Uterus (tissue), 2 donors: ENCODE measurements at regions not wholly inside any gene's neighbourhood (a gene's known extent, or its start where the extent isn't known, plus 50 kb on each side); places are given as distances from the start of the nearest gene placed in this dataset.

ENCODE experiments used
- POLR2A ChIP-seq, 2 donors: fragments of 450-650 bp; IDR thresholded peaks; one replicate each; pipeline ENCODE4 v1.6.1; 2016; ENCODE audit warnings: antibody characterized with exemption in 2 of 2, mild to moderate bottlenecking in 1 of 2, moderate library complexity in 1 of 2
- TF ChIP-seq, protein P1 (sequence below), 4 experiments: fragments of 200-600 bp in 2 of 4; fragments of 450-650 bp in 2 of 4; sonication (generic) in 2 of 4; IDR thresholded peaks; one replicate each; pipeline ENCODE4 v1.5.1; 2016 to 2019; ENCODE audit warnings: antibody characterized with exemption in 4 of 4, mild to moderate bottlenecking in 2 of 4, moderate library complexity in 1 of 4

DNA sequence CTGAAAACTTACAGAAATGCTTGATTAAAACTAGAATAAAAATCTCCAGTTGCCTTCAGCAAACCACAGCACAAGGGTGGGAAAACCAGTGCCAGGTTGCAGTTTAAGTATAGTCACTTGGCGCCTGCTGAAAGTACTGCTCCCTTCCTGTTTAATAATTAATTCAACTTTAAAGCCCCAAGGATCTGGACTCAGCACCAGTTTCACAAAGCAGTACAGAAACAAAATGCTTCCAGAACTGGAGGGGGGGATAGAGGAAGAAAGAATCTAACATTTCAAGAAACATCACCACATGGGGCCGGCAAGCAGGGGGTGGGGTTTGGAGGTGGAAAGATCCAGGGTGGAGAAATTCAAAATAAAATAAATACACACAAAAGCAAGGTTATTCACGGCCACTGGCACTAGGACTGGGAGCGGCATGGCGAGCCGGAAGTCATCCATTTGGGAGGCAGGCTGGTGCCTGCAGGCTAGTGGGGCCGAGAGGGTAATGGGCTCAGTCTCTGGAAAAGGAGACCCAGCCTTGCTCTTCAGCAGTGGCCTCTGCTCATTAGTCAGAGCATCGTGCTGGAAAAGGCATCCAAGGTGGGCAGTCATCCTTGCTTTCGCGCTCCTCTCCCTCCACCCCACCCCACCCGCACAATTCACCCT lies 85.8 kb downstream of the POU3F3 start:
- TF ChIP-seq, protein P1, sequence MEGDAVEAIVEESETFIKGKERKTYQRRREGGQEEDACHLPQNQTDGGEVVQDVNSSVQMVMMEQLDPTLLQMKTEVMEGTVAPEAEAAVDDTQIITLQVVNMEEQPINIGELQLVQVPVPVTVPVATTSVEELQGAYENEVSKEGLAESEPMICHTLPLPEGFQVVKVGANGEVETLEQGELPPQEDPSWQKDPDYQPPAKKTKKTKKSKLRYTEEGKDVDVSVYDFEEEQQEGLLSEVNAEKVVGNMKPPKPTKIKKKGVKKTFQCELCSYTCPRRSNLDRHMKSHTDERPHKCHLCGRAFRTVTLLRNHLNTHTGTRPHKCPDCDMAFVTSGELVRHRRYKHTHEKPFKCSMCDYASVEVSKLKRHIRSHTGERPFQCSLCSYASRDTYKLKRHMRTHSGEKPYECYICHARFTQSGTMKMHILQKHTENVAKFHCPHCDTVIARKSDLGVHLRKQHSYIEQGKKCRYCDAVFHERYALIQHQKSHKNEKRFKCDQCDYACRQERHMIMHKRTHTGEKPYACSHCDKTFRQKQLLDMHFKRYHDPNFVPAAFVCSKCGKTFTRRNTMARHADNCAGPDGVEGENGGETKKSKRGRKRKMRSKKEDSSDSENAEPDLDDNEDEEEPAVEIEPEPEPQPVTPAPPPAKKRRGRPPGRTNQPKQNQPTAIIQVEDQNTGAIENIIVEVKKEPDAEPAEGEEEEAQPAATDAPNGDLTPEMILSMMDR (IDR thresholded peaks at IDR 0.05), result no peak
- TF ChIP-seq POLR2A (IDR thresholded peaks at IDR 0.05), result no peak
